Chondrocyte (in vitro differentiated cells): ENCODE measurements at regions not wholly inside any gene's neighbourhood (a gene's known extent, or its start where the extent isn't known, plus 50 kb on each side); places are given as distances from the start of the nearest gene placed in this dataset.

Experiments used
- DNase-seq: peaks from one replicate; pipeline ENCODE4 v3.0.0; 2021; ENCODE audit warnings: mixed read lengths, low spot score
- H3K27ac Mint-ChIP-seq: one replicate; pipeline ENCODE4 v1.8.0; 2021; ENCODE audit warnings: mild to moderate bottlenecking, moderate library complexity, mixed read lengths; ENCODE audit not compliant: unreplicated experiment
- H3K27me3 Mint-ChIP-seq: 2 replicates; pipeline ENCODE4 v1.8.0; 2021; ENCODE audit warnings: low read depth, mixed read lengths
- H3K36me3 Mint-ChIP-seq: 2 replicates; pipeline ENCODE4 v1.8.0; 2021; ENCODE audit warnings: low read depth, mixed read lengths
- H3K4me1 Mint-ChIP-seq: 2 replicates; pipeline ENCODE4 v1.8.0; 2021; ENCODE audit warnings: low read depth, mild to moderate bottlenecking, mixed read lengths
- H3K4me3 Mint-ChIP-seq: one replicate; pipeline ENCODE4 v1.8.0; 2021; ENCODE audit warnings: mild to moderate bottlenecking, moderate library complexity, mixed read lengths; ENCODE audit not compliant: unreplicated experiment
- H3K9me3 Mint-ChIP-seq: 2 replicates; pipeline ENCODE4 v1.8.0; 2021; ENCODE audit warnings: low read depth, mixed read lengths
- TF ChIP-seq, protein P1 (sequence below): fragments of 200-600 bp; sonication (generic); IDR thresholded peaks from 2 replicates; pipeline ENCODE4 v1.5.0; 2021; ENCODE audit warnings: antibody characterized with exemption, mild to moderate bottlenecking, moderate library complexity

DNA sequence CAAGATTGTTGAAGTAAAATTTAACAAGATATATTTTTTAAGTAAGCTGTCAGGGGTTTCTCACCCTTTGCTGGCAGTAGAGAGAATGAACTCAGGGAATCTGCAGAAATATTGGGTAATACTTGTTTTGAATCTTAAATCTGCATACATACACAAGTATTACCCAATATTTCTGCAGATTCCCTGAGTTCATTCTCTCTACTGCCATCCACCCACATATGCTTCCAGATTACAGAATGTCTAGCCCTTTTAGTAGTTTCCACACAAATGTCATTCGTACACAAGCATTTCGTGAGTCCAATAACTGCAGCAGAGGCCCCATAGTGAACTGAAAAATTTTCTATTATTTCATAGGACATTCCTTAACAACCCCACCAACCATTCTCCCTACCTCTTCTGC is 69.6 kb upstream of the TNFRSF21 start:
- DNase-seq = no peak
- Mint-ChIP-seq H3K36me3 (no peaks in the 10 kb centered on the region), H3K27ac (no peak overlapping the region), H3K4me3 (no peak overlapping the region), H3K4me1 (no peaks in the 10 kb centered on the region), H3K27me3 (peaks cover 2% of the 10 kb centered on the region), H3K9me3 (no peaks in the 10 kb centered on the region)
- TF ChIP-seq, protein P1, sequence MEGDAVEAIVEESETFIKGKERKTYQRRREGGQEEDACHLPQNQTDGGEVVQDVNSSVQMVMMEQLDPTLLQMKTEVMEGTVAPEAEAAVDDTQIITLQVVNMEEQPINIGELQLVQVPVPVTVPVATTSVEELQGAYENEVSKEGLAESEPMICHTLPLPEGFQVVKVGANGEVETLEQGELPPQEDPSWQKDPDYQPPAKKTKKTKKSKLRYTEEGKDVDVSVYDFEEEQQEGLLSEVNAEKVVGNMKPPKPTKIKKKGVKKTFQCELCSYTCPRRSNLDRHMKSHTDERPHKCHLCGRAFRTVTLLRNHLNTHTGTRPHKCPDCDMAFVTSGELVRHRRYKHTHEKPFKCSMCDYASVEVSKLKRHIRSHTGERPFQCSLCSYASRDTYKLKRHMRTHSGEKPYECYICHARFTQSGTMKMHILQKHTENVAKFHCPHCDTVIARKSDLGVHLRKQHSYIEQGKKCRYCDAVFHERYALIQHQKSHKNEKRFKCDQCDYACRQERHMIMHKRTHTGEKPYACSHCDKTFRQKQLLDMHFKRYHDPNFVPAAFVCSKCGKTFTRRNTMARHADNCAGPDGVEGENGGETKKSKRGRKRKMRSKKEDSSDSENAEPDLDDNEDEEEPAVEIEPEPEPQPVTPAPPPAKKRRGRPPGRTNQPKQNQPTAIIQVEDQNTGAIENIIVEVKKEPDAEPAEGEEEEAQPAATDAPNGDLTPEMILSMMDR = no peak

DNA sequence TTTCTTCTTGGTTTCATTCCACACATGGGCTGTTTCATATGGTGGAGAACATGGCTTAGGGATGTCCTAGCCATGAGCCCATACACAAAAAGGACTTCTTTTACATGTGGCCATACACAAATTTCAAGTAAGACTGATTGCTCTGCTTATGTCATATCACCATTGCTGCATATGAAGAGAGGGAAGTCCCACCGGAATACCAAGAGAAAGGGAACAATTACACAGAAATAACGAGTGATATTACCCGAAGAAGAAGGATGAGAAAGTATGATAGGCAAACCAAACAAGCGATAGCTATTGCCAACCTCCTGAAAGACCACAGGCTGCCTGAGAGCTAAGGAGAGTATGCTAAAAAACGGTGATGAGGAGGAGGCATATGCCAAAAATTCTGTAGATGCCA is 70.5 kb upstream of the TNFRSF21 start:
- H3K27me3 Mint-ChIP-seq = peaks cover 3% of the 10 kb centered on the region
- no peak overlapping the region for H3K4me3 Mint-ChIP-seq
- H3K4me1 Mint-ChIP-seq = no peaks in the 10 kb centered on the region

DNA sequence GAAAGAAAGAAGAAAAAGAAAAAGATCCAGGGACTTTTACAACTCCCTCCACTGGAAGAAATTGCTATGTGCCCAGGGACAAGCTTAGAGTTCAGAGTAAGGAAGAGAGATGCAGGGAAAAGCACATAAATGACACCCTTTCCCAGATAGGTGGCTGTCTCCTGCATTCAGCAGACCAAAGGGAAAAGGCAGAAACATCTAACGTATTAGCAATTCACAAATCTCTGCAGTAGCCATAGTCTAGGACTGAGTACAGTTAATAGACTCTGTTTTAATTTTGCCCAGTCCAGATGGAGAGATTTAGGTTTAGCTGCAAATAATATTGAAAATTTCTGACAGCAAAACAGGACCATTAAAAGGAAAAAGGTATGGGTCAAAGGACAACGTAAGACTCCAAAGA is 71.3 kb upstream of the TNFRSF21 start:
- Mint-ChIP-seq H3K36me3 (no peaks in the 10 kb centered on the region), H3K4me1 (no peaks in the 10 kb centered on the region), H3K4me3 (no peak overlapping the region), H3K27ac (no peak overlapping the region), H3K27me3 (peaks cover 6% of the 10 kb centered on the region), H3K9me3 (peaks cover 6% of the 10 kb centered on the region)
- no peak for DNase-seq
- TF ChIP-seq, protein P1 = no peak

More for the DNA sequence above, 70.5 kb upstream of the TNFRSF21 start:
- no peak overlapping the region for H3K27ac Mint-ChIP-seq
- TF ChIP-seq, protein P1 = no peak
- no peak for DNase-seq
- no peaks in the 10 kb centered on the region for H3K9me3 Mint-ChIP-seq
- no peaks in the 10 kb centered on the region for H3K36me3 Mint-ChIP-seq

DNA sequence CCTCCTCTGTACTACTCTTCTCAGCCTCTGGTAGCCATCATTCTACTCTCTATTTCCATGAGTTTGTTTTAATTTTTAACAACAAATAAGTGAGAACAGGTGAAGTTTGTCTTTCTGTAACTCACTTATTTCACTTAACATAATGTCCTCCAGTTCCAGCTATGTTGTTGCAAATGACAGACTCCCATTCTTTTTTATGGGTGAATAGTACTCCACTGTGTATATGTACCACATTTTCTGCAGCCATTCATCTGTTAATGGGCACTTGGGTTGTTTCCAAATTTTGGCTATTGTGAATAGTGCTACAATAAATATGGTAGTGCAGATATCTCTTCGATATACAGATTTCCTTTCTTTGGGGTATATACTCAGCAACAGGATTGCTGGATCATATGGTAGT is 73.7 kb upstream of the TNFRSF21 start:
- no peak overlapping the region for H3K4me3 Mint-ChIP-seq
- no peak for DNase-seq
- TF ChIP-seq, protein P1 = no peak
- no peaks in the 10 kb centered on the region for H3K36me3 Mint-ChIP-seq
- H3K27ac Mint-ChIP-seq = no peak overlapping the region
- no peaks in the 10 kb centered on the region for H3K4me1 Mint-ChIP-seq
- H3K27me3 Mint-ChIP-seq = peaks cover 6% of the 10 kb centered on the region
- H3K9me3 Mint-ChIP-seq = peaks cover 22% of the 10 kb centered on the region

DNA sequence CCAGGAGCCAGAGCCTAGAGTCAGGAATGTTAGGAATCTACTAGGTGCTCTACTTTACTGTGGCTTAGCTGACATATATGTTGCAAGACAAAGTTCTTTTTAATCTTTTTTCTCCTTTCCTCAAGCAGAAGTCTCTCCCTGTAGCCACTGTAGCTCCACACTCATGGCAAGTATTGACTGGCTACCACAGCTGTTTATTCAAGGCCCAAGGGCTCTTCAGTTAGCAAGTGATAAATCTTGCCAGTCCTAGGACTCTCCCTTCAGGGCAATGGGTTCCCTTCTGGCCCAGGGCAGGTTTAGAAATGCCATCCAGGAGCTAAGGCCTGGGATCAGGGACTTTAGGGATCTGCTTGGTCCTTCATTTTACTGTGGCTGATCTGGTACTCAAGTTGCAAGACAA is 82.0 kb upstream of the TNFRSF21 start:
- Mint-ChIP-seq H3K9me3 (peaks cover 30% of the 10 kb centered on the region), H3K4me1 (no peaks in the 10 kb centered on the region), H3K27ac (no peak overlapping the region), H3K36me3 (peaks cover 9% of the 10 kb centered on the region), H3K4me3 (no peak overlapping the region), H3K27me3 (no peaks in the 10 kb centered on the region)
- TF ChIP-seq, protein P1 = no peak
- no peak for DNase-seq
